Kidney (tissue), 13 donors: ENCODE measurements at regions not wholly inside any gene's neighbourhood (a gene's known extent, or its start where the extent isn't known, plus 50 kb on each side); places are given as distances from the start of the nearest gene placed in this dataset.

Source experiments
- DNase-seq, 5 donors: peaks; one replicate each; pipeline ENCODE4 v3.0.0-alpha.2; 2013 to 2020
- FAIRE-seq: peaks from 2 replicates; lab custom pipeline; 2012; peaks lifted over from hg19 to GRCh38; lab: Jason Lieb, UNC
- H3K27ac ChIP-seq, 2 donors: one replicate each; pipeline ENCODE4 v1.7.0; 2013; ENCODE audit warnings: low read depth in 2 of 2, low read length in 2 of 2, inconsistent platforms in 1 of 2
- H3K27me3 ChIP-seq: one replicate; pipeline ENCODE4 v1.7.1; 2013; ENCODE audit warnings: low read length, inconsistent platforms; ENCODE audit not compliant: control insufficient read depth, insufficient read depth
- H3K36me3 ChIP-seq, 3 donors: one replicate each; pipeline versions ENCODE4 v1.7.0 to v1.7.1; 2013; ENCODE audit warnings: low read length in 3 of 3, control low read depth in 1 of 3, inconsistent platforms in 1 of 3; ENCODE audit not compliant: insufficient read depth in 3 of 3, control insufficient read depth in 2 of 3
- H3K4me1 ChIP-seq, 3 donors: one replicate each; pipeline versions ENCODE4 v1.7.0 to v1.7.1; 2013; ENCODE audit warnings: low read length in 3 of 3, inconsistent platforms in 1 of 3, low read depth in 1 of 3; ENCODE audit not compliant: control insufficient read depth in 2 of 3, insufficient read depth in 2 of 3
- H3K4me3 ChIP-seq, 3 donors: one replicate each; pipeline versions ENCODE4 v1.7.0 to v1.8.1; 2013; ENCODE audit warnings: low read length in 3 of 3, control low read depth in 1 of 3, inconsistent platforms in 1 of 3
- H3K9ac ChIP-seq, 3 donors: one replicate each; pipeline versions ENCODE4 v1.7.0 to v1.7.1; 2013; ENCODE audit warnings: low read length in 3 of 3, control low read depth in 1 of 3, inconsistent platforms in 1 of 3
- H3K9me3 ChIP-seq, 3 donors: one replicate each; pipeline versions ENCODE4 v1.7.0 to v1.7.1; 2013; ENCODE audit warnings: low read length in 3 of 3, control low read depth in 1 of 3, inconsistent platforms in 1 of 3; ENCODE audit not compliant: control insufficient read depth in 2 of 3, insufficient read depth in 1 of 3
- intact Hi-C: fragments of 100-400 bp; cut with DNase I; formaldehyde crosslinking; loops from one replicate; pipeline ENCODE4 v1.11.1; 2022
- TF ChIP-seq, protein P1 (sequence below): IDR thresholded peaks from 3 replicates; pipeline ENCODE4 v1.5.1; 2012; ENCODE audit warnings: mild to moderate bottlenecking, moderate library complexity, borderline replicate concordance; ENCODE audit not compliant: insufficient read depth; ENCODE audit errors: extremely low read depth
- donor health status: control.
- donor health status: control.
- donor health status: control.
- donor health status: control.
- donor health status: control.
- donor health status: DM: yes; HTN: yes; CAD: no.
- donor health status: Normal renal cell carcinoma (clear cell type).

DNA sequence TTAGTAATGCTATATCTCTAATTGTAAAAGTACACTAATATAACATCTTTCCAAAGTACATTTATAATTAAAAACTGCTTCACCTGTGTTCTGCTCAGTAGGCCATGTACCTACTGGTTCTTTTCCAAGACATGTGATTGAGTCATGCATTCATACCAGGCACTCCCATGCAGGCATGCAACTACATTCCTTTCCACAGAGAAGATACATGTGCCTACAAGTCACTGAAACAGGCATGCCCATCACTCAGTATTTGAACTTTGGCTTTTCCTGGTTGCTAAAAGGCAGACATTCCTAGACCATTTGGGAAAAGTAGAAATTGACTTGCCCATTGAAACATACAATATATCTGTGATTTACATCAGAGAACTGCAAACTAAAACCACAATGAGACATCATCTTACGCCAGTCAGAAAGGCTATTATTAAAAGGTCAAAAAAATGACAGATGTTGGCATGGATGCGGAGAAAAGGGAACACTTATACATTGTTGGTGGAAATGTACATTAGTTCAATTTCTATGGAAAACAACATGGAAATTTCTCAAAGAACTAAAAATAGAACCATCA lies 148.3 kb upstream of the MOCS2 start:
- no peak overlapping the region for H3K9ac ChIP-seq
- H3K9me3 ChIP-seq, result peaks cover 0 to 2% (median 0%) of the 10 kb centered on the region in 3 donors
- no peak overlapping the region for H3K27ac ChIP-seq
- intact Hi-C loops, result no loop called here
- FAIRE-seq (no peak), DNase-seq (no peak)
- no peaks in the 10 kb centered on the region for H3K27me3 ChIP-seq
- H3K36me3 ChIP-seq, result no peaks in the 10 kb centered on the region
- H3K4me1 ChIP-seq, result no peaks in the 10 kb centered on the region
- TF ChIP-seq, protein P1, sequence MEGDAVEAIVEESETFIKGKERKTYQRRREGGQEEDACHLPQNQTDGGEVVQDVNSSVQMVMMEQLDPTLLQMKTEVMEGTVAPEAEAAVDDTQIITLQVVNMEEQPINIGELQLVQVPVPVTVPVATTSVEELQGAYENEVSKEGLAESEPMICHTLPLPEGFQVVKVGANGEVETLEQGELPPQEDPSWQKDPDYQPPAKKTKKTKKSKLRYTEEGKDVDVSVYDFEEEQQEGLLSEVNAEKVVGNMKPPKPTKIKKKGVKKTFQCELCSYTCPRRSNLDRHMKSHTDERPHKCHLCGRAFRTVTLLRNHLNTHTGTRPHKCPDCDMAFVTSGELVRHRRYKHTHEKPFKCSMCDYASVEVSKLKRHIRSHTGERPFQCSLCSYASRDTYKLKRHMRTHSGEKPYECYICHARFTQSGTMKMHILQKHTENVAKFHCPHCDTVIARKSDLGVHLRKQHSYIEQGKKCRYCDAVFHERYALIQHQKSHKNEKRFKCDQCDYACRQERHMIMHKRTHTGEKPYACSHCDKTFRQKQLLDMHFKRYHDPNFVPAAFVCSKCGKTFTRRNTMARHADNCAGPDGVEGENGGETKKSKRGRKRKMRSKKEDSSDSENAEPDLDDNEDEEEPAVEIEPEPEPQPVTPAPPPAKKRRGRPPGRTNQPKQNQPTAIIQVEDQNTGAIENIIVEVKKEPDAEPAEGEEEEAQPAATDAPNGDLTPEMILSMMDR, result no peak
- no peak overlapping the region for H3K4me3 ChIP-seq

DNA sequence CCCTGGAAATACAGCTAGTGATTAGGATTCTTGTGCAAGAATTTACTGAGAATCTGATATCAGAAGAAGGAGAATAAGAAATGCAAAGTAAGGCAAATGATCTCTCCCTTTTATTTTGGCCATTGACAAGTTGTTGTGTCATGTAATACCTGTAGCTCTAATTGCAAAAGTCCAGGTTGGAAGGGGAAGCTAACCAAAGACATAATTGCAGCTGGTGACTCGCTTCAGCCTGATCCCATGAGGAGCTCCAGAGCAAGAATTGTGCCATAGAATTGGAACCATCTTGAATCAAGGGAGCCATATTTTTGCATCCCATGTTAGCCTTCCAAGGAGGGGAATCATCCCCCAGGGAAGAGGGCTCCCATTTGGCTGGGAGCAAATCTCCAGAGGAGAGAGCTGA lies 149.6 kb upstream of the MOCS2 start:
- no peak overlapping the region for H3K27ac ChIP-seq
- FAIRE-seq, result no peak
- no peaks in the 10 kb centered on the region for H3K4me1 ChIP-seq
- no peak overlapping the region for H3K9ac ChIP-seq
- intact Hi-C loops, result no loop called here
- no peaks in the 10 kb centered on the region for H3K27me3 ChIP-seq
- peaks cover 0 to 2% (median 0%) of the 10 kb centered on the region in 3 donors for H3K9me3 ChIP-seq
- H3K36me3 ChIP-seq, result no peaks in the 10 kb centered on the region
- no peak for DNase-seq
- TF ChIP-seq, protein P1, result no peak
- no peak overlapping the region for H3K4me3 ChIP-seq

GRCh38 chr5:53260446-53260845 lies 150.9 kb upstream of the MOCS2 start:
- Histone ChIP-seq H3K27me3 (no peaks in the 10 kb centered on the region), H3K9ac (no peak overlapping the region), H3K27ac (no peak overlapping the region), H3K4me1 (no peaks in the 10 kb centered on the region), H3K9me3 (peaks cover 0 to 2% (median 0%) of the 10 kb centered on the region in 3 donors), H3K4me3 (no peak overlapping the region), H3K36me3 (no peaks in the 10 kb centered on the region)
- DNase-seq (no peak), FAIRE-seq (no peak)
- TF ChIP-seq, protein P1, result no peak
- intact Hi-C loops, result no loop called here

- DNase-seq (no peak), FAIRE-seq (no peak)
- Histone ChIP-seq H3K27me3 (no peaks in the 10 kb centered on the region), H3K4me1 (no peaks in the 10 kb centered on the region), H3K9ac (no peak overlapping the region), H3K27ac (no peak overlapping the region), H3K9me3 (peaks cover 0 to 2% (median 0%) of the 10 kb centered on the region in 3 donors), H3K36me3 (no peaks in the 10 kb centered on the region), H3K4me3 (no peak overlapping the region)
- TF ChIP-seq, protein P1, result no peak
- intact Hi-C loops, result no loop called here
These were observed 151.7 kb upstream of the MOCS2 start for GRCh38 chr5:53261245-53261644.
